ENCODE measurements at regions not wholly inside any gene's neighbourhood (a gene's known extent, or its start where the extent isn't known, plus 50 kb on each side); places are given as distances from the start of the nearest gene placed in this dataset.

DNA sequence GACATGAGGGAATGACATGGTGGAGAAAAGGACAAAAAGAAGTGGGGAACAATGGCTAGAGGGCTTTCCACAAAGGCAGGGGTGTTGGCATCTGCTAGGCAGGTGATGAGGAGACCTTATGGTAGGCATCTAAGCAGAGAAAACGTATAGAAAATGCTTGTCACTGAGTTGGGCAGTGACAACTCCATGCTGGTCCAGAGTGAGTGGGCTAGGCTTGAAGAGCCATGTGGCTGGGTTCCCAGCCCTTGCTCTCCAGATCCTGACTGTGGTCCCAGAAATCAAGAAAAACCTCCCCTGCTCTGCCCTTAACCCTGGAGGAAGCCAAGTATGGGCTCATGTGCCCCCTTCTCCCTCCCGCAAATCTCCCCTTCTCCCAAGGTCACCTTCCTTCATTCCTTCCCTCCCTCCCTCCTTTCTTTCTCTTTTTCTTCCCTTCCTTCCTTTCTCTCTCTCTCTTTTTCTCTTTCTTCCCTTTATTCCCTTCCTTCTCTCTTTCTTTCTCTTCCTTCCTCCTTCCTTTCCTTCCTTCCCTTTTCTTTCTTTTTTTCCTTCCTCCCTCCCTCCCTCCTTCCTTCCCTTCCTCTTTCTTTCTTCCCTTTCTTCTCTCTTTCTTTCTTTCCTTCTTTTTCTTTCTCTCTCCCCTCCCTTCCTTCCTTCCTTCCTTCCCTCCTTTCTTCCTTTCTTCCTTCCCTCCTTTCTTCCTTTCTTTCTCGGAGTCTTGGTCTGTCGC, 102.8 kb downstream of the NAV1 start:
- in situ Hi-C loops (cut with HindIII; ENCODE audit: low pct_unique_long_range_greater_than_20kb, low sequenced_read_pairs): no loop called here
- ChIA-PET POLR2A (interaction anchor here (0.5 kb wide), 1 partner anchor 39 kb away, joined by 4 read pairs; no protein-coding TSS in a partner anchor), CTCF (no interaction called here)
- Histone ChIP-seq H3K27me3 (ENCODE audit: control insufficient read depth, insufficient read depth, low read length) (peaks cover 2% of the 10 kb centered on the region; the same call in 1 of the 2 replicates), H3K4me3 (ENCODE audit: low read depth in 2 of 2, low read length in 2 of 2) (no peak overlapping the region), H3K9me3 (ENCODE audit: control insufficient read depth, insufficient read depth, low read depth, low read length) (no peaks in the 10 kb centered on the region), H3K36me3 (ENCODE audit: control insufficient read depth, insufficient read depth, low read length) (no peaks in the 10 kb centered on the region), H3K27ac (ENCODE audit: low read length) (no peak overlapping the region), H3K4me1 (ENCODE audit: control insufficient read depth, insufficient read depth, low read length) (no peaks in the 10 kb centered on the region)
- intact Hi-C loops (cut with micrococcal nuclease; ENCODE audit: unreplicated experiment): no loop called here
- BruUV-seq (replicated peaks): no TSS peak
- DNase-seq (ENCODE audit: low read depth, low spot score) (no peak), ATAC-seq (0 out of 2 replicates have a peak, but pooled peaks have one; percentile 33)
- TF ChIP-seq TCF7L2 (IDR thresholded peaks at IDR 0.05; ENCODE audit: low read depth, low read length) (no peak), POLR2AphosphoS5 (IDR thresholded peaks at IDR 0.05; ENCODE audit: low read depth, low read length) (no peak), SIN3A (IDR thresholded peaks at IDR 0.05; ENCODE audit: borderline replicate concordance, insufficient read depth, low read depth, low read length) (no peak)
- TF ChIP-seq, protein P1, sequence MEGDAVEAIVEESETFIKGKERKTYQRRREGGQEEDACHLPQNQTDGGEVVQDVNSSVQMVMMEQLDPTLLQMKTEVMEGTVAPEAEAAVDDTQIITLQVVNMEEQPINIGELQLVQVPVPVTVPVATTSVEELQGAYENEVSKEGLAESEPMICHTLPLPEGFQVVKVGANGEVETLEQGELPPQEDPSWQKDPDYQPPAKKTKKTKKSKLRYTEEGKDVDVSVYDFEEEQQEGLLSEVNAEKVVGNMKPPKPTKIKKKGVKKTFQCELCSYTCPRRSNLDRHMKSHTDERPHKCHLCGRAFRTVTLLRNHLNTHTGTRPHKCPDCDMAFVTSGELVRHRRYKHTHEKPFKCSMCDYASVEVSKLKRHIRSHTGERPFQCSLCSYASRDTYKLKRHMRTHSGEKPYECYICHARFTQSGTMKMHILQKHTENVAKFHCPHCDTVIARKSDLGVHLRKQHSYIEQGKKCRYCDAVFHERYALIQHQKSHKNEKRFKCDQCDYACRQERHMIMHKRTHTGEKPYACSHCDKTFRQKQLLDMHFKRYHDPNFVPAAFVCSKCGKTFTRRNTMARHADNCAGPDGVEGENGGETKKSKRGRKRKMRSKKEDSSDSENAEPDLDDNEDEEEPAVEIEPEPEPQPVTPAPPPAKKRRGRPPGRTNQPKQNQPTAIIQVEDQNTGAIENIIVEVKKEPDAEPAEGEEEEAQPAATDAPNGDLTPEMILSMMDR (IDR thresholded peaks at IDR 0.05): no peak
- TF ChIP-seq, protein P2, sequence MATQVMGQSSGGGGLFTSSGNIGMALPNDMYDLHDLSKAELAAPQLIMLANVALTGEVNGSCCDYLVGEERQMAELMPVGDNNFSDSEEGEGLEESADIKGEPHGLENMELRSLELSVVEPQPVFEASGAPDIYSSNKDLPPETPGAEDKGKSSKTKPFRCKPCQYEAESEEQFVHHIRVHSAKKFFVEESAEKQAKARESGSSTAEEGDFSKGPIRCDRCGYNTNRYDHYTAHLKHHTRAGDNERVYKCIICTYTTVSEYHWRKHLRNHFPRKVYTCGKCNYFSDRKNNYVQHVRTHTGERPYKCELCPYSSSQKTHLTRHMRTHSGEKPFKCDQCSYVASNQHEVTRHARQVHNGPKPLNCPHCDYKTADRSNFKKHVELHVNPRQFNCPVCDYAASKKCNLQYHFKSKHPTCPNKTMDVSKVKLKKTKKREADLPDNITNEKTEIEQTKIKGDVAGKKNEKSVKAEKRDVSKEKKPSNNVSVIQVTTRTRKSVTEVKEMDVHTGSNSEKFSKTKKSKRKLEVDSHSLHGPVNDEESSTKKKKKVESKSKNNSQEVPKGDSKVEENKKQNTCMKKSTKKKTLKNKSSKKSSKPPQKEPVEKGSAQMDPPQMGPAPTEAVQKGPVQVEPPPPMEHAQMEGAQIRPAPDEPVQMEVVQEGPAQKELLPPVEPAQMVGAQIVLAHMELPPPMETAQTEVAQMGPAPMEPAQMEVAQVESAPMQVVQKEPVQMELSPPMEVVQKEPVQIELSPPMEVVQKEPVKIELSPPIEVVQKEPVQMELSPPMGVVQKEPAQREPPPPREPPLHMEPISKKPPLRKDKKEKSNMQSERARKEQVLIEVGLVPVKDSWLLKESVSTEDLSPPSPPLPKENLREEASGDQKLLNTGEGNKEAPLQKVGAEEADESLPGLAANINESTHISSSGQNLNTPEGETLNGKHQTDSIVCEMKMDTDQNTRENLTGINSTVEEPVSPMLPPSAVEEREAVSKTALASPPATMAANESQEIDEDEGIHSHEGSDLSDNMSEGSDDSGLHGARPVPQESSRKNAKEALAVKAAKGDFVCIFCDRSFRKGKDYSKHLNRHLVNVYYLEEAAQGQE (IDR thresholded peaks at IDR 0.05; ENCODE audit: insufficient read depth in 1 of 2, low read depth in 2 of 2, low read length in 1 of 2): no peak

DNA sequence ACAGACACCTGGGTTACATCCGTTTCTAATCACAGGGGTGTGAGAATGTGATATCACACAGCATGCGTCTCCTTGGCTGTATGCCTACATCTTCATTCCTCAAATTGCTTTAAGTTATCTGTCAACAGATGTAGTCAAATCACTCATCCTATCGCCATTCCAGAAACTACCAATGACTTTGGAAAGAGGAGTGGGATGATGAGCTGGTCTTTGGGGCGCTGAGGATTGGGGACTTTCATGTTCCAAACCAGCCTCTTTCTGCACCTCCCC, 104.8 kb downstream of the NAV1 start:
- TF ChIP-seq, protein P2 (IDR thresholded peaks at IDR 0.05; ENCODE audit: insufficient read depth in 1 of 2, low read depth in 2 of 2, low read length in 1 of 2): no peak
- TF ChIP-seq, protein P1 (IDR thresholded peaks at IDR 0.05): no peak
- no peak for TF ChIP-seq TCF7L2 (IDR thresholded peaks at IDR 0.05; ENCODE audit: low read depth, low read length)
- no peak for TF ChIP-seq POLR2AphosphoS5 (IDR thresholded peaks at IDR 0.05; ENCODE audit: low read depth, low read length)
- TF ChIP-seq SIN3A (IDR thresholded peaks at IDR 0.05; ENCODE audit: borderline replicate concordance, insufficient read depth, low read depth, low read length): no peak
- no peaks in the 10 kb centered on the region for H3K9me3 ChIP-seq (ENCODE audit: control insufficient read depth, insufficient read depth, low read depth, low read length)
- no peaks in the 10 kb centered on the region for H3K36me3 ChIP-seq (ENCODE audit: control insufficient read depth, insufficient read depth, low read length)
- intact Hi-C loops (cut with micrococcal nuclease; ENCODE audit: unreplicated experiment) (no loop called here), in situ Hi-C loops (cut with HindIII; ENCODE audit: low pct_unique_long_range_greater_than_20kb, low sequenced_read_pairs) (no loop called here)
- peaks cover 2% of the 10 kb centered on the region; the same call in 1 of the 2 replicates for H3K27me3 ChIP-seq (ENCODE audit: control insufficient read depth, insufficient read depth, low read length)
- CTCF ChIA-PET: interaction anchor here (0.8 kb wide), 1 partner anchor 70 kb away, joined by 15 read pairs; no protein-coding TSS in a partner anchor
- H3K27ac ChIP-seq (ENCODE audit: low read length): no peak overlapping the region
- H3K4me3 ChIP-seq (ENCODE audit: low read depth in 2 of 2, low read length in 2 of 2): no peak overlapping the region
- no peaks in the 10 kb centered on the region for H3K4me1 ChIP-seq (ENCODE audit: control insufficient read depth, insufficient read depth, low read length)
- no peak for ATAC-seq
- POLR2A ChIA-PET: interaction anchor here (0.6 kb wide), 1 partner anchor 226 kb away, joined by 11 read pairs; no protein-coding TSS in a partner anchor
- no peak for DNase-seq (ENCODE audit: low read depth, low spot score)
- no TSS peak for BruUV-seq (replicated peaks)
